ENCODE measurements at regions not wholly inside any gene's neighbourhood (a gene's known extent, or its start where the extent isn't known, plus 50 kb on each side); places are given as distances from the start of the nearest gene placed in this dataset.

GRCh38 chrX:74207539-74207938 is 96.4 kb upstream of the ZCCHC13 start:
- TF ChIP-seq POLR2A (IDR thresholded peaks at IDR 0.05) (no peak), POLR2AphosphoS5 (IDR thresholded peaks at IDR 0.05) (no peak)
- TF ChIP-seq, protein P1, sequence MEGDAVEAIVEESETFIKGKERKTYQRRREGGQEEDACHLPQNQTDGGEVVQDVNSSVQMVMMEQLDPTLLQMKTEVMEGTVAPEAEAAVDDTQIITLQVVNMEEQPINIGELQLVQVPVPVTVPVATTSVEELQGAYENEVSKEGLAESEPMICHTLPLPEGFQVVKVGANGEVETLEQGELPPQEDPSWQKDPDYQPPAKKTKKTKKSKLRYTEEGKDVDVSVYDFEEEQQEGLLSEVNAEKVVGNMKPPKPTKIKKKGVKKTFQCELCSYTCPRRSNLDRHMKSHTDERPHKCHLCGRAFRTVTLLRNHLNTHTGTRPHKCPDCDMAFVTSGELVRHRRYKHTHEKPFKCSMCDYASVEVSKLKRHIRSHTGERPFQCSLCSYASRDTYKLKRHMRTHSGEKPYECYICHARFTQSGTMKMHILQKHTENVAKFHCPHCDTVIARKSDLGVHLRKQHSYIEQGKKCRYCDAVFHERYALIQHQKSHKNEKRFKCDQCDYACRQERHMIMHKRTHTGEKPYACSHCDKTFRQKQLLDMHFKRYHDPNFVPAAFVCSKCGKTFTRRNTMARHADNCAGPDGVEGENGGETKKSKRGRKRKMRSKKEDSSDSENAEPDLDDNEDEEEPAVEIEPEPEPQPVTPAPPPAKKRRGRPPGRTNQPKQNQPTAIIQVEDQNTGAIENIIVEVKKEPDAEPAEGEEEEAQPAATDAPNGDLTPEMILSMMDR (IDR thresholded peaks at IDR 0.05), result no peak
